IMR-90 (cell line): ENCODE measurements at regions not wholly inside any gene's neighbourhood (a gene's known extent, or its start where the extent isn't known, plus 50 kb on each side); places are given as distances from the start of the nearest gene placed in this dataset.

ENCODE experiments used
- BHLHE40 ChIP-seq: fragments of 150-350 bp; IDR thresholded peaks from 2 replicates; pipeline ENCODE4 v1.6.1; 2016; ENCODE audit warnings: mild to moderate bottlenecking, low read depth, low read length
- CEBPB ChIP-seq: IDR thresholded peaks from 2 replicates; pipeline ENCODE4 v1.6.1; 2012; ENCODE audit warnings: low read depth, low read length, improper control_type of control experiment
- CTCF ChIP-seq: conservative IDR thresholded peaks from 2 replicates; pipeline ENCODE4 v1.5.1; 2012; ENCODE audit warnings: mild to moderate bottlenecking, low read depth, low read length, improper control_type of control experiment
- FOS ChIP-seq: fragments of 150-350 bp; IDR thresholded peaks from 2 replicates; pipeline ENCODE4 v1.6.1; 2016; ENCODE audit warnings: low read depth, low read length
- MAFK ChIP-seq: IDR thresholded peaks from 2 replicates; pipeline ENCODE4 v1.6.1; 2012; ENCODE audit warnings: low read depth, low read length, improper control_type of control experiment
- POLR2A ChIP-seq: IDR thresholded peaks from 2 replicates; pipeline ENCODE4 v1.6.1; 2012; ENCODE audit warnings: mild to moderate bottlenecking, low read depth, low read length
- RFX5 ChIP-seq: IDR thresholded peaks from 2 replicates; pipeline ENCODE4 v1.8.0; 2012; ENCODE audit warnings: low read depth, mild to moderate bottlenecking, low read length, moderate library complexity
- USF2 ChIP-seq: fragments of 150-350 bp; IDR thresholded peaks from 2 replicates; pipeline ENCODE4 v1.6.1; 2017; ENCODE audit warnings: mild to moderate bottlenecking, antibody characterized with exemption, low read length, low read depth

- TF ChIP-seq MAFK = no peak
- no peak for TF ChIP-seq POLR2A
- TF ChIP-seq CTCF = no peak
- no peak for TF ChIP-seq BHLHE40
- no peak for TF ChIP-seq FOS
- no peak for TF ChIP-seq RFX5
- TF ChIP-seq USF2 = no peak
- TF ChIP-seq CEBPB = peak; percentile 80
Observed at GRCh38 chr18:75962036-75962572, 532.9 kb downstream of the ZNF516 start.
